GM18511 (cell line): ENCODE measurements at regions not wholly inside any gene's neighbourhood (a gene's known extent, or its start where the extent isn't known, plus 50 kb on each side); places are given as distances from the start of the nearest gene placed in this dataset.
"Not testable (repeated sequence)": the region's sequence is repeated elsewhere in the genome, so short reads cannot be mapped to it uniquely, and the experiment has no call there.

Experiments used
- ATAC-seq: cut with Tn5 transposase; IDR thresholded peaks from one replicate; pipeline ENCODE4 v1.9.1; 2021; ENCODE audit warnings: mild to moderate bottlenecking, moderate library complexity; ENCODE audit not compliant: unreplicated experiment

- no peak for ATAC-seq
Observed at GRCh38 chr6:74891349-74891831, 314.5 kb downstream of the COL12A1 start.

GRCh38 chr6:74889635-74890034 lies 316.2 kb downstream of the COL12A1 start:
- ATAC-seq = no peak

DNA sequence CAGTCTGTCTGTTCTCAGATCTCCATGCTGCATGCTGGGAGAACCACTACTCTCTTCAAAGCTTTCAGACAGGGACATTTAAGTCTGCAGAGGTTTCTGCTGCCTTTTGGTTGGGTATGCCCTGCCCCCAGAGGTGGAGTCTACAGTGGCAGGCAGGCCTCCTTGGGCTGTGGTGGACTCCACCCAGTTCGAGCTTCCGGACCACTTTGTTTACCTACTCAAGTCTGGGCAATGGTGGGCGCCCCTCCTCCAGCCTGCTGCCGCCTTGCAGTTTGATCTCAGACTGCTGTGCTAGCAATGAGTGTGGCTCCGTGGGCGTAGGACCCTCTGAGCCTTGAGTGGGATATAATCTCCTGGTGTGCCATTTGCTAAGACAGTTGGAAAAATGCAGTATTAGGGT lies 317.1 kb downstream of the COL12A1 start:
- ATAC-seq = not testable (repeated sequence)

- ATAC-seq = no peak
Observed at GRCh38 chr6:74879976-74880375, 325.9 kb downstream of the COL12A1 start.

- ATAC-seq = no peak
Observed at GRCh38 chr6:74879234-74879633, 326.6 kb downstream of the COL12A1 start.

DNA sequence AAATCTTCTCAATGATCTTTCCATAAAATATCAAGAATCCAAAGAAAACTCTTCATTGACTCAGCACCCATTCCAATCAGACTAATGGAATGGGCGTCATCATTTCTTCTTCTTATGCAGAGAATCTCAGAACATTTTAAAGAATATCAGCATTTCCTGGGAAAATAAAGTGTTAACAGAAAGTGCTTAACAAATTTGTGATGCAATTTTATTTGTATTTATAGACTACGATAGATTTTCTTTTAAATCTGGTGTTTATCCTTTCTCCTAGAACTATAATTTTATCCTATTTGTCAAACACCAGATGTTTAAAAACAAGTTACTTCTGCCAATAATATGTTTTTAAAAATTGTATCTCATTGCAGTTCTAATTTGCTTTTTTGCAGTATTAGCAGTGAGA lies 330.7 kb downstream of the COL12A1 start:
- ATAC-seq = no peak

DNA sequence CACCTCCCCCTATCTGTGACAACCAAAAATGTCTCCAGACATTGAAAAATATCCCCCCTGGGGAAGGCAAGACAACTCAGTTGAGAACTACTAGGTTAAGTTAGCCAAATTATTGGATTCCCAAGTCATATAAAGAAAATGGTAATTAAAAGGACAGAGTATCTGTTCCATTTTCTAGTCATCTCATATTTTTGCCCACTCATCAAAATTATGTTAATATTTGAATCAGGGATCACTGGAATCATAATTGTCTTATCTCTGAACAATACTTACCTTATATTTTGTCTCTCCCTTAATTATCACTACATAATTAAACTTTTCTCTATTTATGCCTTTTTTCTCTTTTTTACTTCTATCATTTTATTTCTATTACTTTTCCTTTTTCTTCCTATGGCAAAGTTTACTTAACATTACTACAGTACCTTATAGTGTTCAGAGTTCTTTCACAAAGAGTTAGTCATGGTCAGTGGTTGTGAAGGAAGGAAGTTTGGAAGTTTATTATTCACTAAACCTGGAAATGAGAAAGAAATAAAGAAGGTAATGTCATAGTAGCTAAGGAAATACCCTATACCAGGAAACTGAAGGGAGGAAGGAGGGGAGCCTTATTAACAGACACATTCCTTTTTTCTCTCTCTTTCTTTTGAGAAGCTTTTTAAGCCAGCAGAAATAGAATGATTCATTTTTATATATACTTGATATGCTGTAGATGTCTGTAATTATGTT lies 332.9 kb downstream of the COL12A1 start:
- no peak for ATAC-seq

- no peak for ATAC-seq
Observed at GRCh38 chr6:74871757-74872156, 334.1 kb downstream of the COL12A1 start.

DNA sequence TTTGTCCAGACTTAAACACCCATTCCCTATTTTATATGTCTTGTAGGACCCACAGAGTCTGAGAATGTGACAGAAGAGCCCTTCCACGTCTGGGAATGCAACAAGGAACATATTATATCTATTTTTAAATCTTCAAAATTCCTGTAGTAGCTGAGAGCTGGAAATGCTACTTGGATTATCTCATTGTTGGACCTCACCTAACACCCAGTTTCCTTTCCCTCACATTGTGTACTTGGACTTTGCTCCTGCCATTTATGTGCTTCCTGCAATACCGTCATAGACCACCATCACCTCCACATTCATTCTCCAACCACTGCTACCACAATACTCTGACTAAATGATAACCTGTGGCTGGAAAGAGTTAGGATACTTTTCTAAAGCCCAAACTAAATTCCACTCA lies 335.4 kb downstream of the COL12A1 start:
- peak; percentile 54 for ATAC-seq

GRCh38 chr6:74867291-74867690 lies 338.6 kb downstream of the COL12A1 start:
- ATAC-seq = no peak

DNA sequence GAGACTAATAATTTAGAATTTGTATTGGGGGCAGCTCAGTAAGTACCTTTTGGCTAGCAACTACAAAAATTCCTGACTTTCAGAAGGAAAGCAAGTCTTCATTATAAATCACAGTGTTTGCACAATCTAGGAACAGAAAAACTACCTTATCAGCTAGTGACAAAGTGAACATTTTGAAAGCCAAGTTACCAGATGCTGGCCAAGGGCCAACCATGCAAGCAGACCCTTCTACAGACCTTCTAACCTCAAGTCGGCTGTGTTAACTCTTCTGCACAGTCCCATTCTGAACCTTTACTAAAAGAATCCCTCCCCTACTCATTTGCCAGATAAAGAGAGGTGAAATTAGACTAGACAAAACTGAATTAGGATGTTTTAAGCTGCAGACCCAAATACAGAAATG lies 341.9 kb downstream of the COL12A1 start:
- ATAC-seq = no peak

DNA sequence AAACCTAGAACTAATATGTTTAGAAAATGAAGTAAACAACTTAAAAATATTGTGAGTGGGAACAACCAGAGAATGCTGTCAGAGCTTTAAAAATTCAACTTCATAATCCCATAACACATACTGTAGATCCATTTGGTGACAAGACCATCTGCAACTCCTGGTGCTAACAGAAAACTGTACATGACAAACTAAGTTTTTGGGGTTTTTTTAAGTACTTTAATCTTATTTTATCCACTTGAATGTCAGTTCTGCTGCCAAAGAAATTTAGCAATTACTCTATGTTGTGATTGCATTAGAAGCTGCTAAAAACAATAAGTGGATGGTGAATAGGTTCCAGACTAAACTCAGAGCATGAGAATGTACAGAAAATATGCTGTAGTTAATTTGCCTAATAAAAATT lies 345.4 kb downstream of the COL12A1 start:
- ATAC-seq = no peak

DNA sequence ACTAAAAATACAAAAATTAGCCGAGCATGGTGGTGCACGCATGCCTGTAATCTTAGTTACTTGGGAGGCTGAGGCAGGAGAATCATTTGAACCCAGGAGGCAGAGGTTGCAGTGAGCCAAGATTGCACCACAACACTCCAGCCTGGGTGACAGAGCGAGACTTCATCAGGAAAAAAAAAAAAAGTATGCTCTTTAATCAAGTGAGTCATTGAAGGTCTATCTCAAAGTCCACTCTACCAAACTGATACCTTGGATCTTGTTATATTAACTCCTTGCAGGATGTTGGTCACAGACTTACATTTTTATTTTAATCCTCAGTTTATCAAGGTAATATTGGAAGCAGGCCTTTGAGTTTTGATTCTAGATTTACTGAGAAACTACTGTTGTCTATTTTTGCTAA lies 348.7 kb downstream of the COL12A1 start:
- ATAC-seq = no peak

DNA sequence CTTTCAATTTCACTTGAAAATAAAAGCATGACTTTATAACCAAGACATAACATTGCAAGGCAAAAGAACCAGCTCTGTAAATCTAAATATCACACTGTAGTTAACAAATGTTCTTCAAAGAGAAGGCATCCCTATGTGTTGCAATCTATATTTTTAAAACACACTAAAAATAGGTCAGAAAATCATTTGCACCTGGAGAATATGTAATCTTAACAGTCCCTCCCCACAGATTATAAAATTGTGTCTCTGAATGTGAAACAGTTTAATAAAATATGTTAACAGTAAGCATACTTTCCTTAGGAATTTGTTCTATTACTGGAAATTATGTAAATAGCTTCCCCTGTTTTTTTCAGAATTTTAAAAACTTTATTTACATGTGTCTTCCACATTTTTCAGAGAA lies 351.9 kb downstream of the COL12A1 start:
- no peak for ATAC-seq

GRCh38 chr6:74851596-74851995 lies 354.3 kb downstream of the COL12A1 start:
- ATAC-seq = no peak

- no peak for ATAC-seq
Observed at GRCh38 chr6:74840953-74841352, 364.9 kb downstream of the COL12A1 start.

- ATAC-seq = no peak
Observed at GRCh38 chr6:74834967-74835366, 370.9 kb downstream of the COL12A1 start.

DNA sequence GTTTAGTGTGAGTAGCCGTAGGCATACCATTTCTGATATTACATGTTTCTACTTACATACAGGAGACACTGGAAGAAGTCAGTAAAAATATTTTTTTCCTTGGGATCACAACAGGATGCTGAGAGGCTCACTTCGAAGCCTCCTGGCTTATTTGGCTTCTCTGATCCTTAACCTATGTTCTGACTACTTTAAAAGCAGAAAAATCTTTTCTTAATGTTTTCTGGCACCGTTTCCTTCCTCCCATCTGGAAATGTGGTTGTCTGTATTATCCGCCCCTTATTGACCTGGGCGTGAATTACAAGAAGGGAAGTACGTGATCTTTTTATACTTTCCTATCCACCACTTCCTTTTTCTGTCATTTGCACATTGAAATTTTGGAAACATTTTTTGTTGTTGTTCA lies 379.6 kb downstream of the COL12A1 start:
- no peak for ATAC-seq

DNA sequence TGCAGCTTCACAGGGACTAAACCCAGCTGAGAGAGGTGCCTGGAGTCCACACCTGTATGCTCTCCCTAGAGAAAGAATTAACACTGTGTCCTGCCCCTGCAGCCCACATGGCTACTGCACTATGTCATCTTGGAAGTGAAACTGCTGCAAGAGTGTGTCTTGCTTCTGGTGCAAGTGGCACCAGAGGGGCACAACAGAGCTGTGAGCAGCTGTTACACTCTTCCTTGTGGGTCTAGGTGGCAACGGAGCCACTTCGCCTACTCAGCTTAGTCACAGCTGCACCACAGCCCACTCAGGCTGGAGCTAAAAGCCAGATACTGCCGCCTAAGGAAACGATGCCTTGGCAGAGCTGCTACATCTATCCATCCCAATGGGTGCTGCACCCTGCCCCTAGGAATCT lies 391.4 kb downstream of the COL12A1 start:
- peak; percentile 70 for ATAC-seq

GRCh38 chr6:74807674-74808073 lies 398.2 kb downstream of the COL12A1 start:
- no peak for ATAC-seq

DNA sequence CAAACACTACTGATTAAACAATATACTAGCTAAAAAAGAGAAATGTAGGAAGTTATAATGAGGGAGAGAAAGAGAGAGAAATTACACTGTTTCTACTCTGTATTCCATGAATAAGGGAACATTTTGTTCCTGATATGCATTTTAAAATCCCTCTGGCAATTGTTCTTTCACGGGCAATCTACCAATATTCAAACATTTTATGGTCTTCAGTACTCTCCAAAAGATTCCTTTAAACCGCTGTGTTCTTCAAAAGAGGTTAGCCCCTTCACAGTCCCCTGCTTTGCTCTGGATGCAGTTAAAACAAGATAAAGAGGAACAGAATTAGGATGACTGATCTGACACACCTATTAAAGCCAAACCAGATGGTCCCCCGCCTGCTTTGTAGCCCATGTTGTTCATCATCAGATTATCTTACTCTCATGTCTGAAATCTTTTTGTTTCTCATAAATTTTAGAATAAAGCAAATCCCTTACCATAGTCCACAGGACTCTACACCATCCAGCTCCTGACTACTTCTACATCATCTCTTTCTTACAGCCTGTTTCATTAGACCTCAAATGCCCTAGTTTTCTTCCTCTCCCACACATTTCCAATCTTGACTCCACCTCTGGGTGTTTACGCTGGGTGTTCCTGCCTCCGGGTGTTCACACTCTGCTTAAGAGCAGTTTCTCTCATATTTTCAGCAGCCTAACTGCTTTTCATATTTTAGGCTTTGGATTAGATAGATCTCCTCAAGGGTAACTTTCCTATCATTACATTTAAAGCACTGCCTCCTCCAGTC lies 399.7 kb downstream of the COL12A1 start:
- ATAC-seq = no peak

GRCh38 chr6:74798302-74798701 lies 407.6 kb downstream of the COL12A1 start:
- no peak for ATAC-seq
